Occipital lobe (tissue), 1 donor: ENCODE measurements at regions not wholly inside any gene's neighbourhood (a gene's known extent, or its start where the extent isn't known, plus 50 kb on each side); places are given as distances from the start of the nearest gene placed in this dataset.

Source experiments
- DNase-seq: peaks from one replicate; lab custom pipeline; 2025; lab: John Stamatoyannopoulos, UW

DNA sequence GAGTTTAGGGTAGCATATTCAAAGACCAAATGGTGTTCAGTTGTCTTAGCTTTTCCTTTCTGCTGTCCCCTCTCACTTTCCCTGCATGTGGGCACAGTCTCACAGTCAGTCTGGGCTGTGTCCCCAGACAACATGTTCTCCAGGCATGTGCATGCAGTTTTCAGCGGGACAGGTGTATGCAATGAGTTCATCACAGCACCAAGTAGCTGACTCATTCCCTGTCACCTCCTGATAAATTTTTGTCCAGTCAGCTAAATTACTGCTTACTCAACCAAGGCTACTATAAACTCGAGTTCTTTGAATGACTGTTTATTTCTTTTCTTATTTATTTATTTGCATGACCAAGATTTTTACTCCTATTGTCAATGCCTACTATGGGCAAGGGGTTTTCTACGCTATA is 148.8 kb upstream of the CDH19 start:
- DNase-seq = no peak

- DNase-seq = no peak
These were observed 145.7 kb upstream of the CDH19 start for GRCh38 chr18:66749481-66750035.

DNA sequence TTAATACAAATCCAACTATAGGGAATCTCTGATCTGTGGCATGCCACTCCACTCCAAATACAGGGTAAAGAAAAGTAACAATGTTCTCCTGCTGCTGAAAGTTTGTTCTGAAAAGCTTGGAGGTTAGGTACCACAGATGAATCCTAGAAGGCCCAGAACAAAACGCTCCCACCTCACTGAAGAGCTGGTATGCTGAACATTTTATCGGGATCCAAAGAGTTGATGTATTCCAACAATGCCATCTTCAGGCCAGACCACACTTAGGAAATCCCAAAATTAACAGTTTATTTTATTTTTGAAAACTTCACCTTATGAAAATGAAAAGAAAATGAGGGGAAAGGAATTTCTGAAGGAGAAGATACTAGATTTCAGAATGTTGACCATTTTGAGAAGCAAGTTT is 145.1 kb upstream of the CDH19 start:
- no peak for DNase-seq

GRCh38 chr18:66742832-66743231 is 138.9 kb upstream of the CDH19 start:
- DNase-seq = no peak

DNA sequence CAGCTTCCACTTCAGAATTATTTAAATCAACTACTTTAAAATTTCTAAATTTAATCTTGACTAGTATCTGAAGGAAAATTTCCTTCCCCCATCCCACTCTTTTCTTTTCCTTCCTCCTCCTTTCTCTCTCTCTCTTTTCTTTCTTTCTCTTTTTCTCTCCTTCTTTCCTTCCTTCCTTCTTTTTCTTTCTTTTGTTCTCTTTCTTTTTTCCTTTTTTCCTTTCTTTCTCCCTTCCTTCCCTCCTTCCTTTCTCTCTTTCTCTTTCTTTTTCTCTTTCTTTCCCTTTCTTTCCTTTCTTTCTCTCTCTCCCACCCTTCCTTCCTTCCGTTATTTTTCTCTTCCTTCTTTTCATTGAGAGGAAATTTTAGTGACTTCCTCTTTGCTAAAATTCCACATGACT is 132.0 kb upstream of the CDH19 start:
- no peak for DNase-seq

- DNase-seq = no peak
These were observed 130.6 kb upstream of the CDH19 start for GRCh38 chr18:66734451-66734850.

DNA sequence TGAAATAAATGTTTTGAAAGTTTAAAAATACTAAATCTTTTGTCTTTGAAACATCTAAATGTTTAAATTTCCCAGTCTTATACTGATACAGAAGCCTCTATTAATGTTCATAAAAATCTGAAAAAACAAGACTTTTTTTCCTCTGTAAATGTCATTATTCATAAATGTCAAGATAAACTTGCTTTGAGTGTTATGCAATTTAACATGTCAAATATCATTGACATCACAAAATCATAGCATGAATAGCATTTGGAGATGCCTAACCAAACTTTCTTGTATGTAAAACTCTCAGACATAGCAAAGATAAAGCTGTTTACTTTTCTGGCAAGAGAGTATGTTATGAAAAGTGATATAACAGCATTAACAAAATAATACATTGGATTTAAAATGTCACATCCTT is 128.0 kb upstream of the CDH19 start:
- no peak for DNase-seq

DNA sequence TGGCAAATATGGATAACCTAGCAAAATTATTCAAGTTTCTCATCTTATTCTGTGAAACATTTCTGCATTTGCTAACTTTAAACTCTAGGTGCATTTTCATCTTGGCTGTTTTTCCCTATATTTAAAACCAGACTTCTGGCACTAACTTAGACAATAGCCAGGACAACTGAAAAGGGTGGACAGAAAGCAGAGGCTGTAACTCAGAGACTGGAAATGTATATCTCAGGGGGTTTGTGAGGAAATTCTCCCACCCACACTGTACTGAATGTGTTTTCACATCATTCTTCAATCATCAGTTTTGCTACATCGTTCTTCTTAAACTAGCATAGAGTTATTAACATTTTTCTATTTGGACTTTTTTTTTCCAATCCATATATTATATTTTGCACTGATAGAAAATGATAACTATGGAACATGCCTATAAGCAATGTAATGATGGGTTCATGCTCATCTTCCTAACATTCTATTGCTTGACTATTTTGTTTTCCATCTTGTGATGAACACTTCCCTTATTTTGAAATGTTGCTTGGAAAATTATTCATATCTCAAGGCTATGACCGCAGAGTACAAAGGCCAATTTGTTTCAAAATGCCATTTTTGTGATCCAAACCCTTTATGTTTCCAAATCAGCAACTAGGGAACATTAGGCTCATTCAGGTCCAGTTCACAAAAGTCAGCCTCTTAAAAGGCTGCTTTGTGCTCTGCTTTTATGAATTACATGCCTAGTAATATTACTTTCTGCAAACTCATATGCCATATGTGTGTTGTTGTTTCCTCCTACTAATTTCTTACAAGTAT is 125.8 kb upstream of the CDH19 start:
- no peak for DNase-seq

DNA sequence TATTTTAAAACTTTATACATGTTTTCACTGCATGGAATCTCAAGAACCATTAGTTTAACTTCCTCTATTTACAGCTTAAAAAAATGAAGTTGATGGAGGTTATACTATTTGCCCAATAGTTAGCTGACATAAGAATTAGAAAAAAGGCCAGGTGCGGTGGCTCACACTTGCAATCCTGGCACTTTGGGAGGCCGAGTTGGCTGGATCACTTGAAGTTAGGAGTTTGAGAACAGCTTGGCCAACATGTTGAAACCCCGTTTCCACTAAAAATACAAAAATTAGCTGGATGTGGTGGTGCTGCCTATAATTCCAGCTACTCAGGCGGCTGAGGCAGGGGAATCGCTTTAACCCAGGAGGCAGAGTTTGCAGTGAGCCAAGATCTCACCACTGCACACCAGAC is 125.1 kb upstream of the CDH19 start:
- DNase-seq = no peak

- DNase-seq = no peak
These were observed 124.1 kb upstream of the CDH19 start for GRCh38 chr18:66727991-66728390.

- no peak for DNase-seq
These were observed 120.9 kb upstream of the CDH19 start for GRCh38 chr18:66724664-66725356.

GRCh38 chr18:66722671-66723070 is 118.8 kb upstream of the CDH19 start:
- no peak for DNase-seq

GRCh38 chr18:66708646-66709045 is 104.8 kb upstream of the CDH19 start:
- no peak for DNase-seq

DNA sequence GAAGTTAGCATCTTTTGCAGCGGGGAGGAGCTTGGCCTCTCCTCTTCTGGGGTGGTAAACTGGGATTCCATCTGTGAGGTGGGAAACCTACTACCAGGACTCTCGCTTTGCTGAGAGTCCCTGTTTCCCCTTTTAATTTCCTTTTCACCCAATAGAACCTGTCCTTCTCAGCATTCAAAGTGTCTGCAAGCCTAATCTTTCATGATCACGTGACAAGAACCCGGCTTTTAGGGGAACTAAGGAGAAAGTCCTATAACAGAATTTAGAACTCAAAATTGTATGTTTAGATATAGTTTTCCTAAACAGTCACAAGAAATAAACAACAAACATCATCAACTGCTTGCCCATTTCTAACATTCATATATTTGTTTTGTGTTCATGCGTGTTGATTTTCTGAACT is 103.6 kb upstream of the CDH19 start:
- DNase-seq = no peak

- no peak for DNase-seq
These were observed 91.4 kb upstream of the CDH19 start for GRCh38 chr18:66695281-66695680.

- no peak for DNase-seq
These were observed 91.0 kb upstream of the CDH19 start for GRCh38 chr18:66694852-66695251.

GRCh38 chr18:66687635-66688034 is 83.7 kb upstream of the CDH19 start:
- DNase-seq = no peak

GRCh38 chr18:66682855-66683322 is 79.0 kb upstream of the CDH19 start:
- peak; percentile 49 for DNase-seq

GRCh38 chr18:66676699-66677098 is 72.8 kb upstream of the CDH19 start:
- DNase-seq = no peak

DNA sequence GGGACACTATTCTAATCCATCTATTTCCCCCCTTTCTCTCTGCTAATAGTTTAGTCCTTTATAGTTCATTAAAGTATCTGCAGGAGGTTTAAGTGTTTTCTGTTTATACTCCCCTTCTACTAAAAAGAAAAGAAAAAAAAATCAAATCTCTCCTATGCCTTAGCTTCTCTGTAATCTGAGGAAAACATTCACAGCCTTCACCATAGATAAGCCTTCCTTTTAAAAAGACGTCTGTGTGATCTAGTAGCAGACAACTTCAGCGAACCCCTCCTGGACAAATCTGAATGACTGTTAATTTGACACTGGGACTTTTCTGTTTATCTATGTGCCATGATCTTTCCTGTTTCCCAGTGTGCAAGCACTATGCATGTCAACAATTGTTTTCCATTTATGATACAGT is 70.4 kb upstream of the CDH19 start:
- DNase-seq = no peak

DNA sequence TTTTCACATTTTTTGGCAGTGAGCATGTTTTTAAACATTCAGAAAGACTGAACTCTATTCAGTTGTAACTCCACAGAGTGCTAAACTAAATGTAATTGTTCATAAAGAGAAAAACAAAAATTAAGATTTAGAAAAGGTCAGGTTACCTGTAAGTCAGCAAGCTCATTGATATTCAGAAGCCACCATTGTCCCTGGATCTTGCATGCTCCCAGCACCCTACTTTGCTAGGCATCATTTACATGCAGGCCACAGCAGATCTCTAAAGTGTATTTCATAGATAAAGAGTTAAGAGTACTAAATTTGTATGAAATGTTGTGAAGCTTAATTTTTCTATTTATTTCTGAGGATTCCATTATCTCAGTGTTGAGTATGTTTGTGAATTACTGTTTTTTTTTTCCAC is 64.8 kb upstream of the CDH19 start:
- no peak for DNase-seq

- DNase-seq = no peak
These were observed 58.7 kb upstream of the CDH19 start for GRCh38 chr18:66662632-66663031.

DNA sequence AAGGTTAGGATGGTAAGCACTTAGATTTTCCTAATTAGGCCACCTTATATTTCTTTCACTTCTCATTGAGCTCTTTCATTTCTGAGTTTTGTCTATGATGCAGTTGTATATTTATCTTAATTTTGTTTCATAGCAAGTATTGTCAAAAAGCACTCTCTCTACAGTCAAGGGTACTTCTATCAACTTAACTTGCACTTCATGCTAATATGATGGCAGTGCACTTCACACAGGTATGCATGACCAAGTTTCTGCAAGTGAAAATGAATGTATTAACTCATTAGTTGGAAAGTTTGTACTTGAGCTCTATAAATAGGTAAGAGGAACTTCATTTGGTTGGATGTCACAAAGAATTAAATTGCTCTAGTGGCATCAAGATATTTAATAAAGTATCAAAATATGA is 51.5 kb upstream of the CDH19 start:
- DNase-seq = no peak
